GM12878 (cell line): ENCODE measurements at regions not wholly inside any gene's neighbourhood (a gene's known extent, or its start where the extent isn't known, plus 50 kb on each side); places are given as distances from the start of the nearest gene placed in this dataset.
"Not testable (repeated sequence)": the region's sequence is repeated elsewhere in the genome, so short reads cannot be mapped to it uniquely, and the experiment has no call there.

Experiments
- FOXK2 ChIP-seq: fragments of 450-650 bp; IDR thresholded peaks from 2 replicates; pipeline ENCODE4 v1.6.1; 2017; ENCODE audit warnings: mild to moderate bottlenecking, moderate library complexity
- POLR2A ChIP-seq: IDR thresholded peaks from 2 replicates; pipeline ENCODE4 v1.6.1; 2011; ENCODE audit warnings: low read depth, mild to moderate bottlenecking, low read length
- RAD21 ChIP-seq: IDR thresholded peaks from 2 replicates; pipeline ENCODE4 v1.6.1; 2011; ENCODE audit warnings: mild to moderate bottlenecking, low read depth, low read length, moderate library complexity; ENCODE audit not compliant: insufficient read depth
- TF ChIP-seq, protein P1 (sequence below), 3 experiments: IDR thresholded peaks in 2 of 3; conservative IDR thresholded peaks in 1 of 3; 2 replicates each; pipeline ENCODE4 v1.5.1; 2011; ENCODE audit warnings: low read depth in 3 of 3, low read length in 3 of 3, mild to moderate bottlenecking in 3 of 3, control low read depth in 2 of 3, moderate library complexity in 2 of 3, inconsistent platforms in 1 of 3, mixed read lengths in 1 of 3; ENCODE audit not compliant: control insufficient read depth in 2 of 3, insufficient read depth in 1 of 3; ENCODE audit errors: extremely low read depth in 1 of 3

DNA sequence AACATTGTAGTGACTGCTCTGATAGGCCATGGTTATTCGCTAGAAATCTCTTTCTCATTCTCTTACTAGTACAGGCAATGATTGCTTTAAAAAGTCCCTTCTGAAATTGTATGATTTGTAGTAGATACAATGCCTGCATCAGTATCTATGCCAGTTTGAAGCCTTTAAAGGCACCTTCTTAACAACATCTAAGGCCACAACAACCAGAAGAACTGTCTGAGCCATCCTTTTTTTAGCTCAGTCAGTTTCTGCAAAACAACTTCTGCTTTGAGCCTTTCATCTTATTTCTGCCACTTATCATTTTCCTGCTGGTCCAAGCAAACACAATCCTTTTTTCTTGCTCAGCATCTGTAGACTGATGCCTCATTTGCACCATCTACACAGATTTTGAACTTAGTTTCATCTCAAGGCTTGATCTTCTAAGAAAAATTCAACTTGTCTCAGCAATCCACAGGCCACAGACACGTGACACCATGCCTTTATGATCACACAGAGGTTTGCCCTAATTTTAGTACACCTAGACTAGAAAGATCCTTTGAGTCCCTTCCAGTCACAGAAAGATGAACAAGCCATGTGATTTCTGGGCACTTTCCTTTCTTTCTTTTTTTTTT is 106.1 kb downstream of the DDX11 start:
- not testable (repeated sequence) for TF ChIP-seq FOXK2, RAD21, POLR2A
- TF ChIP-seq, protein P1, sequence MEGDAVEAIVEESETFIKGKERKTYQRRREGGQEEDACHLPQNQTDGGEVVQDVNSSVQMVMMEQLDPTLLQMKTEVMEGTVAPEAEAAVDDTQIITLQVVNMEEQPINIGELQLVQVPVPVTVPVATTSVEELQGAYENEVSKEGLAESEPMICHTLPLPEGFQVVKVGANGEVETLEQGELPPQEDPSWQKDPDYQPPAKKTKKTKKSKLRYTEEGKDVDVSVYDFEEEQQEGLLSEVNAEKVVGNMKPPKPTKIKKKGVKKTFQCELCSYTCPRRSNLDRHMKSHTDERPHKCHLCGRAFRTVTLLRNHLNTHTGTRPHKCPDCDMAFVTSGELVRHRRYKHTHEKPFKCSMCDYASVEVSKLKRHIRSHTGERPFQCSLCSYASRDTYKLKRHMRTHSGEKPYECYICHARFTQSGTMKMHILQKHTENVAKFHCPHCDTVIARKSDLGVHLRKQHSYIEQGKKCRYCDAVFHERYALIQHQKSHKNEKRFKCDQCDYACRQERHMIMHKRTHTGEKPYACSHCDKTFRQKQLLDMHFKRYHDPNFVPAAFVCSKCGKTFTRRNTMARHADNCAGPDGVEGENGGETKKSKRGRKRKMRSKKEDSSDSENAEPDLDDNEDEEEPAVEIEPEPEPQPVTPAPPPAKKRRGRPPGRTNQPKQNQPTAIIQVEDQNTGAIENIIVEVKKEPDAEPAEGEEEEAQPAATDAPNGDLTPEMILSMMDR (IDR thresholded peaks at IDR 0.05 in 2 of 3, conservative IDR thresholded peaks at IDR 0.05 in 1 of 3; ENCODE audit: control insufficient read depth in 2 of 3, extremely low read depth in 1 of 3, insufficient read depth in 1 of 3, low read depth in 3 of 3, low read length in 3 of 3), result not testable (repeated sequence)
